KBM-7 (cell line): ENCODE measurements at regions not wholly inside any gene's neighbourhood (a gene's known extent, or its start where the extent isn't known, plus 50 kb on each side); places are given as distances from the start of the nearest gene placed in this dataset.
"Not testable (repeated sequence)": the region's sequence is repeated elsewhere in the genome, so short reads cannot be mapped to it uniquely, and the experiment has no call there.

Experiments
- DNase-seq: peaks from one replicate; pipeline ENCODE4 v3.0.0-alpha.2; 2015
- in situ Hi-C: fragments of 300-500 bp; cut with MboI; formaldehyde crosslinking; loops from 2 replicates; pipeline ENCODE4 v1.14.3; 2020; ENCODE audit warnings: low sequenced_read_pairs, low pct_unique_long_range_greater_than_20kb, mixed read lengths

GRCh38 chr1:192475329-192475728, 100.2 kb upstream of the RGS1 start:
- in situ Hi-C loops, result loop anchor here (10.0 to 25.0 kb wide), 2 partner anchors 109 to 537 kb away; no protein-coding TSS in a partner anchor
- no peak for DNase-seq

- no peak for DNase-seq
- in situ Hi-C loops, result loop anchor here (10.0 to 25.0 kb wide), 2 partner anchors 109 to 536 kb away; no protein-coding TSS in a partner anchor
These were observed 99.6 kb upstream of the RGS1 start for GRCh38 chr1:192475970-192476369.

GRCh38 chr1:192476802-192477298, 98.7 kb upstream of the RGS1 start:
- in situ Hi-C loops, result loop anchor here (10.0 to 25.0 kb wide), 2 partner anchors 108 to 535 kb away; no protein-coding TSS in a partner anchor
- peak; percentile 41 for DNase-seq

GRCh38 chr1:192477630-192478029, 97.9 kb upstream of the RGS1 start:
- in situ Hi-C loops, result loop anchor here (10.0 to 25.0 kb wide), 2 partner anchors 107 to 535 kb away; no protein-coding TSS in a partner anchor
- DNase-seq, result peak; percentile 46

GRCh38 chr1:192485692-192486436, 89.7 kb upstream of the RGS1 start:
- in situ Hi-C loops, result loop anchor here (25.0 kb wide), 1 partner anchor 526 kb away; no protein-coding TSS in a partner anchor
- no peak for DNase-seq

GRCh38 chr1:192488058-192488457, 87.5 kb upstream of the RGS1 start:
- DNase-seq, result peak; percentile 30
- in situ Hi-C loops, result loop anchor here (25.0 kb wide), 1 partner anchor 524 kb away; no protein-coding TSS in a partner anchor

- in situ Hi-C loops, result loop anchor here (25.0 kb wide), 1 partner anchor 523 kb away; no protein-coding TSS in a partner anchor
- no peak for DNase-seq
These were observed 86.5 kb upstream of the RGS1 start for GRCh38 chr1:192489047-192489446.

GRCh38 chr1:192489748-192490147, 85.8 kb upstream of the RGS1 start:
- DNase-seq, result peak; percentile 40
- in situ Hi-C loops, result loop anchor here (25.0 kb wide), 1 partner anchor 523 kb away; no protein-coding TSS in a partner anchor

- DNase-seq, result no peak
- in situ Hi-C loops, result loop anchor here (25.0 kb wide), 1 partner anchor 520 kb away; no protein-coding TSS in a partner anchor
These were observed 83.6 kb upstream of the RGS1 start for GRCh38 chr1:192491804-192492554.

- in situ Hi-C loops, result loop anchor here (25.0 kb wide), 1 partner anchor 519 kb away; no protein-coding TSS in a partner anchor
- no peak for DNase-seq
These were observed 82.0 kb upstream of the RGS1 start for GRCh38 chr1:192493584-192493983.

GRCh38 chr1:192496369-192497056, 79.1 kb upstream of the RGS1 start:
- no peak for DNase-seq
- in situ Hi-C loops, result loop anchor here (25.0 kb wide), 1 partner anchor 516 kb away; no protein-coding TSS in a partner anchor

GRCh38 chr1:192497214-192497794, 78.3 kb upstream of the RGS1 start:
- no peak for DNase-seq
- in situ Hi-C loops, result loop anchor here (25.0 kb wide), 1 partner anchor 515 kb away; no protein-coding TSS in a partner anchor

- in situ Hi-C loops, result loop anchor here (25.0 kb wide), 1 partner anchor 514 kb away; no protein-coding TSS in a partner anchor
- not testable (repeated sequence) for DNase-seq
These were observed 77.5 kb upstream of the RGS1 start for GRCh38 chr1:192498092-192498491.

GRCh38 chr1:192499061-192499581, 76.5 kb upstream of the RGS1 start:
- in situ Hi-C loops, result loop anchor here (25.0 kb wide), 1 partner anchor 513 kb away; no protein-coding TSS in a partner anchor

GRCh38 chr1:192500541-192500940, 75.0 kb upstream of the RGS1 start:
- DNase-seq, in situ Hi-C loops: not testable (repeated sequence)

More at GRCh38 chr1:192499061-192499581, 76.5 kb upstream of the RGS1 start:
- not testable (repeated sequence) for DNase-seq

GRCh38 chr1:192506741-192507155, 68.8 kb upstream of the RGS1 start:
- peak; percentile 53 for DNase-seq
- in situ Hi-C loops, result no loop called here

GRCh38 chr1:192512426-192513162, 63.0 kb upstream of the RGS1 start:
- in situ Hi-C loops, result no loop called here
- DNase-seq, result peak; percentile 37
